ENCODE measurements at regions not wholly inside any gene's neighbourhood (a gene's known extent, or its start where the extent isn't known, plus 50 kb on each side); places are given as distances from the start of the nearest gene placed in this dataset.

DNA sequence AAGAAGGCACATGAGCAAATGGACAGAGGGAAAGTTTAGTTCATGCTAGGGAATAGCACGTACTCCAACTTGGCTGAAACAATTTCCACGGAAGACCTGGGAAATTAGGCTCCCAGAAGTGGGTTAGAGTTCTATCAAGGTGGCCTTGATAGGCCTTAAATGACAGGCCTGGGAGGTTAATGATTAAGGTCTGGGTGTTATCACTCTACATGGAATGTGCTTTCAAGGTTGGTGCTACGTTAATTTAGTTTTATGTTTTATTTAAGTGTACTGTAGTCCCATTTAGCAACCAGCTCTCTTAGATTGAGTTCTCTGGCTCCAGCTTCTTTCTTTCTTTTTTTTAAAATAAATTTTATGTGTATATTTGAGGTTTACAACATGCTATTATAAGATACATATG, 121.4 kb upstream of the MEF2C start:
- TF ChIP-seq POLR2AphosphoS5 (IDR thresholded peaks at IDR 0.05; ENCODE audit: insufficient read depth, low read depth, low read length) (no peak), POLR2A (IDR thresholded peaks at IDR 0.05; ENCODE audit: low read depth, low read length) (no peak)
- TF ChIP-seq, protein P1, sequence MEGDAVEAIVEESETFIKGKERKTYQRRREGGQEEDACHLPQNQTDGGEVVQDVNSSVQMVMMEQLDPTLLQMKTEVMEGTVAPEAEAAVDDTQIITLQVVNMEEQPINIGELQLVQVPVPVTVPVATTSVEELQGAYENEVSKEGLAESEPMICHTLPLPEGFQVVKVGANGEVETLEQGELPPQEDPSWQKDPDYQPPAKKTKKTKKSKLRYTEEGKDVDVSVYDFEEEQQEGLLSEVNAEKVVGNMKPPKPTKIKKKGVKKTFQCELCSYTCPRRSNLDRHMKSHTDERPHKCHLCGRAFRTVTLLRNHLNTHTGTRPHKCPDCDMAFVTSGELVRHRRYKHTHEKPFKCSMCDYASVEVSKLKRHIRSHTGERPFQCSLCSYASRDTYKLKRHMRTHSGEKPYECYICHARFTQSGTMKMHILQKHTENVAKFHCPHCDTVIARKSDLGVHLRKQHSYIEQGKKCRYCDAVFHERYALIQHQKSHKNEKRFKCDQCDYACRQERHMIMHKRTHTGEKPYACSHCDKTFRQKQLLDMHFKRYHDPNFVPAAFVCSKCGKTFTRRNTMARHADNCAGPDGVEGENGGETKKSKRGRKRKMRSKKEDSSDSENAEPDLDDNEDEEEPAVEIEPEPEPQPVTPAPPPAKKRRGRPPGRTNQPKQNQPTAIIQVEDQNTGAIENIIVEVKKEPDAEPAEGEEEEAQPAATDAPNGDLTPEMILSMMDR (IDR thresholded peaks at IDR 0.05; ENCODE audit: extremely low read depth in 1 of 2, insufficient read depth in 1 of 2, low read depth in 1 of 2, low read length in 2 of 2): no peak

Data from endothelial cell of umbilical vein (primary cell).